Upper lobe of left lung (tissue), 4 donors: ENCODE measurements at regions not wholly inside any gene's neighbourhood (a gene's known extent, or its start where the extent isn't known, plus 50 kb on each side); places are given as distances from the start of the nearest gene placed in this dataset.

Experiments used
- EP300 ChIP-seq, 4 donors: sonication (generic); formaldehyde crosslinking; IDR thresholded peaks; one replicate each; pipeline ENCODE4 v1.5.1; 2017; ENCODE audit warnings: antibody characterized with exemption in 4 of 4, control low read depth in 2 of 4
- POLR2AphosphoS5 ChIP-seq, 2 donors: sonication (generic); formaldehyde crosslinking; IDR thresholded peaks; one replicate each; pipeline ENCODE4 v1.5.1; 2017; ENCODE audit warnings: antibody characterized with exemption in 2 of 2

GRCh38 chr7:80014511-80014910 lies 120.1 kb upstream of the GNAI1 start:
- TF ChIP-seq EP300 (IDR thresholded peaks at IDR 0.05) (no peak), POLR2AphosphoS5 (IDR thresholded peaks at IDR 0.05) (no peak)
